AG09319 (cell line): ENCODE measurements at regions not wholly inside any gene's neighbourhood (a gene's known extent, or its start where the extent isn't known, plus 50 kb on each side); places are given as distances from the start of the nearest gene placed in this dataset.

Source experiments
- DNase-seq: peaks from one replicate; pipeline ENCODE4 v3.0.0-alpha.2; 2010; ENCODE audit warnings: low read depth; ENCODE audit errors: extremely low read depth
- CTCF ChIP-seq: IDR thresholded peaks from 2 replicates; pipeline ENCODE4 v1.5.1; 2011; ENCODE audit warnings: low read depth, mild to moderate bottlenecking, inconsistent platforms, low read length, moderate library complexity

GRCh38 chr3:177510693-177511216 lies 313.5 kb upstream of the TBL1XR1 start:
- TF ChIP-seq CTCF, result no peak

GRCh38 chr3:177512945-177513814 lies 315.9 kb upstream of the TBL1XR1 start:
- no peak for TF ChIP-seq CTCF
- peak; percentile 65 for DNase-seq

More at GRCh38 chr3:177510693-177511216, 313.5 kb upstream of the TBL1XR1 start:
- no peak for DNase-seq

GRCh38 chr3:177513815-177514610 lies 316.7 kb upstream of the TBL1XR1 start:
- no peak for DNase-seq
- TF ChIP-seq CTCF, result no peak

- DNase-seq, result no peak
- TF ChIP-seq CTCF, result no peak
Measured at GRCh38 chr3:177514611-177515499, 317.6 kb upstream of the TBL1XR1 start.

GRCh38 chr3:177515786-177516157 lies 318.5 kb upstream of the TBL1XR1 start:
- no peak for TF ChIP-seq CTCF
- no peak for DNase-seq

GRCh38 chr3:177516158-177517011 lies 319.1 kb upstream of the TBL1XR1 start:
- no peak for TF ChIP-seq CTCF
- peak; percentile 91 for DNase-seq
